Loucy (cell line): ENCODE measurements at regions not wholly inside any gene's neighbourhood (a gene's known extent, or its start where the extent isn't known, plus 50 kb on each side); places are given as distances from the start of the nearest gene placed in this dataset.

Experiments used
- CTCF ChIP-seq: fragments of 200-600 bp; sonication (generic); conservative IDR thresholded peaks from 2 replicates; pipeline ENCODE4 v1.5.1; 2014; ENCODE audit warnings: mild to moderate bottlenecking, antibody characterized with exemption, low read length
- EZH2phosphoT487 ChIP-seq: fragments of 200-600 bp; IDR thresholded peaks from 2 replicates; pipeline ENCODE4 v1.6.1; 2018; ENCODE audit warnings: antibody characterized with exemption, mild to moderate bottlenecking, moderate library complexity, borderline replicate concordance

GRCh38 chr16:27720731-27721530, 171.0 kb downstream of the KATNIP start:
- TF ChIP-seq CTCF (no peak), EZH2phosphoT487 (no peak)
